NB4 (cell line): ENCODE measurements at regions not wholly inside any gene's neighbourhood (a gene's known extent, or its start where the extent isn't known, plus 50 kb on each side); places are given as distances from the start of the nearest gene placed in this dataset.

ENCODE experiments used
- MYC ChIP-seq: IDR thresholded peaks from 2 replicates; pipeline ENCODE4 v1.6.1; 2011; ENCODE audit warnings: low read depth, low read length
- POLR2A ChIP-seq: IDR thresholded peaks from 2 replicates; pipeline ENCODE4 v1.6.1; 2011; ENCODE audit warnings: mild to moderate bottlenecking; ENCODE audit not compliant: insufficient read length; ENCODE audit errors: extremely low read depth
- TF ChIP-seq, protein P1 (sequence below): IDR thresholded peaks from one replicate; pipeline ENCODE4 v1.5.1; 2012; ENCODE audit warnings: low read depth, low read length
- TF ChIP-seq, protein P2 (sequence below): IDR thresholded peaks from 2 replicates; pipeline ENCODE4 v1.6.1; 2011; ENCODE audit warnings: low read depth, low read length

DNA sequence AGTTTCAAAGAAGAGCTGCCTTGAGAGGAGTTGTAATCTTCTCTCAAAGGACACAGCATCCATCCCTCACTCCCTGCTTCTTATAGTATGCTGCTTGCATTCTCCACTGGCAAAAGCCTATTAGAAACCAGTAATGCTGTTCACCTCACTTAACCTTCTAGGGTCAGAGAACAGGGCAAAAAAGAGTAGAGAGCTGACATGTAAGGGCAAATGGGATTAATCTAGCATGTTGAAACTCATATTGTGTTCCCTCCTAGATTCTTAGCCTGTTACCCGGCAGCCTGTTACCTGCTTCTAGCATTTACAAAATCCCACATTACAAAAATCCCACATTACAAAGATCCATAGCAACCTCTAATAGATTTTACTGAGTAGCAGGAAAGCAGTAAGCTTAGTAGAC lies 244.7 kb downstream of the SLC7A11 start:
- TF ChIP-seq, protein P1, sequence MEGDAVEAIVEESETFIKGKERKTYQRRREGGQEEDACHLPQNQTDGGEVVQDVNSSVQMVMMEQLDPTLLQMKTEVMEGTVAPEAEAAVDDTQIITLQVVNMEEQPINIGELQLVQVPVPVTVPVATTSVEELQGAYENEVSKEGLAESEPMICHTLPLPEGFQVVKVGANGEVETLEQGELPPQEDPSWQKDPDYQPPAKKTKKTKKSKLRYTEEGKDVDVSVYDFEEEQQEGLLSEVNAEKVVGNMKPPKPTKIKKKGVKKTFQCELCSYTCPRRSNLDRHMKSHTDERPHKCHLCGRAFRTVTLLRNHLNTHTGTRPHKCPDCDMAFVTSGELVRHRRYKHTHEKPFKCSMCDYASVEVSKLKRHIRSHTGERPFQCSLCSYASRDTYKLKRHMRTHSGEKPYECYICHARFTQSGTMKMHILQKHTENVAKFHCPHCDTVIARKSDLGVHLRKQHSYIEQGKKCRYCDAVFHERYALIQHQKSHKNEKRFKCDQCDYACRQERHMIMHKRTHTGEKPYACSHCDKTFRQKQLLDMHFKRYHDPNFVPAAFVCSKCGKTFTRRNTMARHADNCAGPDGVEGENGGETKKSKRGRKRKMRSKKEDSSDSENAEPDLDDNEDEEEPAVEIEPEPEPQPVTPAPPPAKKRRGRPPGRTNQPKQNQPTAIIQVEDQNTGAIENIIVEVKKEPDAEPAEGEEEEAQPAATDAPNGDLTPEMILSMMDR = no peak
- TF ChIP-seq POLR2A = no peak
- TF ChIP-seq, protein P2, sequence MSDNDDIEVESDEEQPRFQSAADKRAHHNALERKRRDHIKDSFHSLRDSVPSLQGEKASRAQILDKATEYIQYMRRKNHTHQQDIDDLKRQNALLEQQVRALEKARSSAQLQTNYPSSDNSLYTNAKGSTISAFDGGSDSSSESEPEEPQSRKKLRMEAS = no peak
- TF ChIP-seq MYC = no peak
